SK-N-SH (cell line): ENCODE measurements at regions not wholly inside any gene's neighbourhood (a gene's known extent, or its start where the extent isn't known, plus 50 kb on each side); places are given as distances from the start of the nearest gene placed in this dataset.

Experiments used
- CTCF ChIA-PET: fragments of 300-600, 350-600 bp; formaldehyde crosslinking; extraction: SDS; loops from one replicate; lab custom pipeline; 2021; lab: Yijun Ruan, JAX
- POLR2A ChIA-PET: fragments of 350-600 bp; sonication (Branson Sonifier 250); formaldehyde crosslinking; extraction: SDS; loops from one replicate; lab custom pipeline; 2020; ENCODE audit warnings: antibody characterized with exemption, inconsistent platforms; lab: Yijun Ruan, JAX
- DNase-seq: peaks from one replicate; pipeline ENCODE4 v3.0.0; 2012
- H2AFZ ChIP-seq: fragments of 200-600 bp; sonication (generic); 2 replicates; pipeline ENCODE4 v1.8.1; 2016; ENCODE audit warnings: antibody characterized with exemption, mild to moderate bottlenecking, low read depth
- H3F3A ChIP-seq: fragments of 200-600 bp; sonication (generic); replicated peaks from 2 replicates; pipeline ENCODE3; 2016; ENCODE audit warnings: antibody characterized with exemption, mild to moderate bottlenecking; ENCODE audit not compliant: insufficient read depth
- H3K27ac ChIP-seq, 2 experiments: fragments of 200-500 bp in 1 of 2; fragments of 200-600 bp in 1 of 2; sonication (Bioruptor generic) in 1 of 2; sonication (generic), shearing (Covaris generic) in 1 of 2; 2 replicates each; pipeline versions ENCODE4 v1.5.1 to v1.6.1; 2014 to 2016; ENCODE audit warnings: low read depth in 2 of 2, inconsistent platforms in 1 of 2, low read length in 1 of 2, mild to moderate bottlenecking in 1 of 2, mixed read lengths in 1 of 2
- H3K27me3 ChIP-seq: fragments of 200-600 bp; sonication (generic), shearing (Covaris generic); 2 replicates; pipeline ENCODE4 v1.6.1; 2016; ENCODE audit warnings: mixed run types; ENCODE audit not compliant: insufficient read depth
- H3K36me3 ChIP-seq, 2 experiments: fragments of 200-500 bp in 1 of 2; fragments of 200-600 bp in 1 of 2; sonication (Bioruptor generic) in 1 of 2; sonication (generic) in 1 of 2; replicated peaks in 1 of 2; 2 replicates each; pipeline versions ENCODE3 to v1.5.1; 2014 to 2016; ENCODE audit warnings: low read length in 1 of 2, mild to moderate bottlenecking in 1 of 2; ENCODE audit not compliant: insufficient read depth in 2 of 2, control insufficient read depth in 1 of 2
- H3K4me1 ChIP-seq, 2 experiments: fragments of 200-500 bp in 1 of 2; fragments of 200-600 bp in 1 of 2; sonication (Bioruptor generic) in 1 of 2; sonication (generic), shearing (Covaris generic) in 1 of 2; 2 replicates each; pipeline versions ENCODE4 v1.5.1 to v1.6.1; 2014 to 2016; ENCODE audit warnings: low read depth in 1 of 2, low read length in 1 of 2, mixed run types in 1 of 2; ENCODE audit not compliant: insufficient read depth in 2 of 2, control insufficient read depth in 1 of 2
- H3K4me2 ChIP-seq: fragments of 200-600 bp; sonication (generic), shearing (Covaris generic); 2 replicates; pipeline ENCODE4 v1.6.1; 2017; ENCODE audit warnings: mixed run types
- H3K4me3 ChIP-seq, 2 experiments: fragments of 200-500 bp in 1 of 2; fragments of 200-600 bp in 1 of 2; sonication (Bioruptor generic) in 1 of 2; sonication (generic), shearing (Covaris generic) in 1 of 2; 2 replicates each; pipeline versions ENCODE4 v1.5.1 to v1.8.1; 2014 to 2016; ENCODE audit warnings: low read depth in 2 of 2, inconsistent platforms in 1 of 2, low read length in 1 of 2, mild to moderate bottlenecking in 1 of 2, mixed read lengths in 1 of 2, moderate library complexity in 1 of 2
- H3K79me2 ChIP-seq: fragments of 200-600 bp; sonication (generic); 2 replicates; pipeline ENCODE4 v1.8.1; 2017; ENCODE audit warnings: mild to moderate bottlenecking; ENCODE audit not compliant: insufficient read depth
- H3K9ac ChIP-seq: fragments of 200-600 bp; sonication (generic); 2 replicates; pipeline ENCODE4 v1.6.1; 2017; ENCODE audit warnings: mixed run types
- H3K9me2 ChIP-seq: fragments of 200-600 bp; sonication (generic); 2 replicates; pipeline ENCODE4 v1.6.1; 2017; ENCODE audit warnings: mixed run types
- H3K9me3 ChIP-seq: fragments of 200-600 bp; sonication (generic); 2 replicates; pipeline ENCODE4 v1.6.1; 2017; ENCODE audit warnings: mixed run types, mild to moderate bottlenecking, moderate library complexity
- H4K20me1 ChIP-seq: fragments of 200-600 bp; sonication (generic); 2 replicates; pipeline ENCODE4 v1.6.1; 2017; ENCODE audit warnings: mild to moderate bottlenecking, mixed run types; ENCODE audit not compliant: insufficient read depth
- CHD2 ChIP-seq: fragments of 150-350 bp; IDR thresholded peaks from 2 replicates; pipeline ENCODE4 v1.6.1; 2018; ENCODE audit warnings: low read length; ENCODE audit not compliant: partially characterized antibody
- ELF1 ChIP-seq: IDR thresholded peaks from 2 replicates; pipeline ENCODE4 v1.4.0; 2012
- FOSL2 ChIP-seq: IDR thresholded peaks from 2 replicates; pipeline ENCODE4 v1.4.0; 2012; ENCODE audit warnings: low read depth, mild to moderate bottlenecking, moderate library complexity, borderline replicate concordance
- FOXJ3 ChIP-seq: sonication (generic); formaldehyde crosslinking; IDR thresholded peaks from 2 replicates; pipeline ENCODE4 v1.5.1; 2020; ENCODE audit warnings: mild to moderate bottlenecking, missing genetic modification reagents
- FOXM1 ChIP-seq: IDR thresholded peaks from 2 replicates; pipeline ENCODE4 v1.4.0; 2012; ENCODE audit warnings: low read depth, mild to moderate bottlenecking
- GATA2 ChIP-seq: sonication (generic); formaldehyde crosslinking; IDR thresholded peaks from 2 replicates; pipeline ENCODE4 v1.5.0; 2020; ENCODE audit warnings: mild to moderate bottlenecking, missing genetic modification reagents
- JUND ChIP-seq: IDR thresholded peaks from 2 replicates; pipeline ENCODE4 v1.4.0; 2012
- MEF2A ChIP-seq: IDR thresholded peaks from 2 replicates; pipeline ENCODE4 v1.4.0; 2012; ENCODE audit warnings: low read depth, borderline replicate concordance
- MXI1 ChIP-seq: IDR thresholded peaks from 2 replicates; pipeline ENCODE4 v1.6.1; 2012; ENCODE audit warnings: mild to moderate bottlenecking, low read depth, low read length, improper control_type of control experiment
- NFIC ChIP-seq: IDR thresholded peaks from 2 replicates; pipeline ENCODE4 v1.4.0; 2012; ENCODE audit warnings: borderline replicate concordance
- NRF1 ChIP-seq: IDR thresholded peaks from 2 replicates; pipeline ENCODE4 v1.6.1; 2012; ENCODE audit warnings: low read depth, mild to moderate bottlenecking, low read length
- RCOR1 ChIP-seq: fragments of 150-350 bp; IDR thresholded peaks from 2 replicates; pipeline ENCODE4 v1.6.1; 2017; ENCODE audit warnings: antibody characterized with exemption, low read length
- REST ChIP-seq: IDR thresholded peaks from 2 replicates; pipeline ENCODE4 v1.6.1; 2012; ENCODE audit warnings: mild to moderate bottlenecking, low read depth, low read length, moderate library complexity
- RFX5 ChIP-seq: IDR thresholded peaks from 2 replicates; pipeline ENCODE4 v1.6.1; 2012; ENCODE audit warnings: mild to moderate bottlenecking, improper control_type of control experiment, low read length
- SIN3A ChIP-seq: IDR thresholded peaks from 2 replicates; pipeline ENCODE4 v1.6.1; 2012; ENCODE audit warnings: low read depth, mild to moderate bottlenecking, low read length, moderate library complexity, borderline replicate concordance
- YY1 ChIP-seq: IDR thresholded peaks from 2 replicates; pipeline ENCODE4 v1.4.0; 2012; ENCODE audit warnings: low read depth, mild to moderate bottlenecking
- TF ChIP-seq, protein P1 (sequence below): IDR thresholded peaks from 2 replicates; pipeline ENCODE4 v1.4.0; 2012; ENCODE audit warnings: low read depth, borderline replicate concordance
- TF ChIP-seq, protein P2 (sequence below): IDR thresholded peaks from 2 replicates; pipeline ENCODE4 v1.4.0; 2012; ENCODE audit warnings: low read depth, borderline replicate concordance
- TF ChIP-seq, protein P3 (sequence below): fragments of 150-350 bp; IDR thresholded peaks from 2 replicates; pipeline ENCODE4 v1.6.1; 2016; ENCODE audit warnings: mild to moderate bottlenecking, low read depth, low read length

- Histone ChIP-seq H3K4me3 (no peak overlapping the region), H3K36me3 (no peaks in the 10 kb centered on the region), H3K9me2 (no peaks in the 10 kb centered on the region), H3K9ac (no peak overlapping the region), H3K4me2 (no peak overlapping the region), H2AFZ (no peak overlapping the region), H4K20me1 (no peaks in the 10 kb centered on the region), H3K27me3 (no peaks in the 10 kb centered on the region), H3K27ac (no peak overlapping the region), H3F3A (no peaks in the 10 kb centered on the region), H3K9me3 (no peaks in the 10 kb centered on the region), H3K79me2 (no peaks in the 10 kb centered on the region), H3K4me1 (no peaks in the 10 kb centered on the region)
- TF ChIP-seq FOXM1, result no peak
- TF ChIP-seq RCOR1, result no peak
- TF ChIP-seq FOSL2, result no peak
- TF ChIP-seq, protein P1, sequence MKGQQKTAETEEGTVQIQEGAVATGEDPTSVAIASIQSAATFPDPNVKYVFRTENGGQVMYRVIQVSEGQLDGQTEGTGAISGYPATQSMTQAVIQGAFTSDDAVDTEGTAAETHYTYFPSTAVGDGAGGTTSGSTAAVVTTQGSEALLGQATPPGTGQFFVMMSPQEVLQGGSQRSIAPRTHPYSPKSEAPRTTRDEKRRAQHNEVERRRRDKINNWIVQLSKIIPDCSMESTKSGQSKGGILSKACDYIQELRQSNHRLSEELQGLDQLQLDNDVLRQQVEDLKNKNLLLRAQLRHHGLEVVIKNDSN, result no peak
- no peak for TF ChIP-seq RFX5
- no peak for TF ChIP-seq YY1
- TF ChIP-seq NRF1, result no peak
- TF ChIP-seq REST, result no peak
- TF ChIP-seq FOXJ3 (CRISPR knock-in tag), result no peak
- no peak for TF ChIP-seq SIN3A
- TF ChIP-seq GATA2 (CRISPR knock-in tag), result no peak
- TF ChIP-seq, protein P2, sequence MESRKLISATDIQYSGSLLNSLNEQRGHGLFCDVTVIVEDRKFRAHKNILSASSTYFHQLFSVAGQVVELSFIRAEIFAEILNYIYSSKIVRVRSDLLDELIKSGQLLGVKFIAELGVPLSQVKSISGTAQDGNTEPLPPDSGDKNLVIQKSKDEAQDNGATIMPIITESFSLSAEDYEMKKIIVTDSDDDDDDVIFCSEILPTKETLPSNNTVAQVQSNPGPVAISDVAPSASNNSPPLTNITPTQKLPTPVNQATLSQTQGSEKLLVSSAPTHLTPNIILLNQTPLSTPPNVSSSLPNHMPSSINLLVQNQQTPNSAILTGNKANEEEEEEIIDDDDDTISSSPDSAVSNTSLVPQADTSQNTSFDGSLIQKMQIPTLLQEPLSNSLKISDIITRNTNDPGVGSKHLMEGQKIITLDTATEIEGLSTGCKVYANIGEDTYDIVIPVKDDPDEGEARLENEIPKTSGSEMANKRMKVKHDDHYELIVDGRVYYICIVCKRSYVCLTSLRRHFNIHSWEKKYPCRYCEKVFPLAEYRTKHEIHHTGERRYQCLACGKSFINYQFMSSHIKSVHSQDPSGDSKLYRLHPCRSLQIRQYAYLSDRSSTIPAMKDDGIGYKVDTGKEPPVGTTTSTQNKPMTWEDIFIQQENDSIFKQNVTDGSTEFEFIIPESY, result no peak
- TF ChIP-seq MXI1, result no peak
- TF ChIP-seq, protein P3, sequence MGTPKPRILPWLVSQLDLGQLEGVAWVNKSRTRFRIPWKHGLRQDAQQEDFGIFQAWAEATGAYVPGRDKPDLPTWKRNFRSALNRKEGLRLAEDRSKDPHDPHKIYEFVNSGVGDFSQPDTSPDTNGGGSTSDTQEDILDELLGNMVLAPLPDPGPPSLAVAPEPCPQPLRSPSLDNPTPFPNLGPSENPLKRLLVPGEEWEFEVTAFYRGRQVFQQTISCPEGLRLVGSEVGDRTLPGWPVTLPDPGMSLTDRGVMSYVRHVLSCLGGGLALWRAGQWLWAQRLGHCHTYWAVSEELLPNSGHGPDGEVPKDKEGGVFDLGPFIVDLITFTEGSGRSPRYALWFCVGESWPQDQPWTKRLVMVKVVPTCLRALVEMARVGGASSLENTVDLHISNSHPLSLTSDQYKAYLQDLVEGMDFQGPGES, result no peak
- no peak for TF ChIP-seq CHD2
- no peak for TF ChIP-seq MEF2A
- TF ChIP-seq NFIC, result no peak
- TF ChIP-seq ELF1, result no peak
- no peak for TF ChIP-seq JUND
- POLR2A ChIA-PET, result no interaction called here
- CTCF ChIA-PET, result interaction anchor here (1.3 kb wide), 1 partner anchor 39 kb away, joined by 3 read pairs; no protein-coding TSS in a partner anchor
- no peak for DNase-seq
Measured at GRCh38 chr12:74382983-74383382, 154.7 kb upstream of the ATXN7L3B start.
